Hepatocyte (in vitro differentiated cells): ENCODE measurements at regions not wholly inside any gene's neighbourhood (a gene's known extent, or its start where the extent isn't known, plus 50 kb on each side); places are given as distances from the start of the nearest gene placed in this dataset.

ENCODE experiments used
- EZH2 ChIP-seq: fragments of 200-600 bp; sonication (generic); IDR thresholded peaks from 2 replicates; pipeline ENCODE4 v1.6.1; 2016; ENCODE audit warnings: antibody characterized with exemption, mild to moderate bottlenecking, borderline replicate concordance
- EZH2phosphoT487 ChIP-seq: fragments of 200-600 bp; sonication (generic); IDR thresholded peaks from one replicate; pipeline ENCODE4 v1.6.1; 2018; ENCODE audit warnings: antibody characterized with exemption, mild to moderate bottlenecking, low read depth, moderate library complexity; ENCODE audit not compliant: unreplicated experiment, severe bottlenecking
- TF ChIP-seq, protein P1 (sequence below): fragments of 200-600 bp; sonication (generic); IDR thresholded peaks from 2 replicates; pipeline ENCODE4 v1.5.1; 2016; ENCODE audit warnings: antibody characterized with exemption, mild to moderate bottlenecking; ENCODE audit not compliant: poor library complexity

DNA sequence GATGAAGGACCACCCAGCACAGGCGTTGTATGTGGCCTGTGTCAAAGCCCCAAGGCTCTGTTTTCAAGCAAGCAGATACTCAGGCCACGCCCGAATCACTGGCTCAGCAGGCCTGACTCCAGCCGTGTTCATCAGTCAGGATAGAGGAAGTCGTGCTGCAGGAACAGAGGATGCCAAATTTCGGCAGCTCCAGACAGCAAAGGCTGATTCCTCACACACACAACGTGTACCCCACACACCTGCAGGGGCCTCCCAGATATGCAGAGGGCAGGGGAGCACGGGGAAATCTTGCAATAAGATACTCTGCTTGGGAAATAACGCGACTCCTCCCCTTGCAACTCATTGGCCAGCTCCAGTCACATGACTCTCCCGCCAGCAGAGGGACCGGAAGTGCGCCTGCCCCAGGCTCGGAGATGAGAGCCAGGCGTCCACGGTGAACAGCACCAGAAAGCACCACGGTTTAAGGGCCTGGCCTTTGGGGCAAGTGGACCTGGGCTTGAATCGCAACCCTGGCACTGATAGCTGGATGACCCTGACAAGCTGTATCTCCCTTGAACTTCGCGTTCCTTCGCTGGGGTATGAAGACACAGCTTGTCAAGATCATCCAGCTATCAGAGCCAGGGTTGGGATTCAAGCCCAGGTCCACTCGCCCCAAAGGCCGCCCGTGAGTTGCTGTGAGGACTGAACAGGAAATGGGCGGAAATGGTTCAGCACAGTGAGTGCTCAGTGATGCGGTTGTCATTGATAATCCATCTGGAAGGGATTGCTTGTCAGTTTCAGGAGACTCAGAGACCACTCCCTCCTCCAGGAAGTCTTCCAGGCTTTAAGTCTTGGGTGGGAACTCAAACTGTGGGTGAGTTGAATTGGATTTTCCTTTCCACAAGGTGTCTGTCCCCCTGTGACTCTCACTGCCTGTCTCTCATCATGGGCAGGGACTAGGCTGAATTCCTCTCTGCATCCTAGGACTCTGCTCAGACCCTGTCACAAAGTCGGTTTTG lies 88.5 kb downstream of the MYEOV start:
- TF ChIP-seq, protein P1, sequence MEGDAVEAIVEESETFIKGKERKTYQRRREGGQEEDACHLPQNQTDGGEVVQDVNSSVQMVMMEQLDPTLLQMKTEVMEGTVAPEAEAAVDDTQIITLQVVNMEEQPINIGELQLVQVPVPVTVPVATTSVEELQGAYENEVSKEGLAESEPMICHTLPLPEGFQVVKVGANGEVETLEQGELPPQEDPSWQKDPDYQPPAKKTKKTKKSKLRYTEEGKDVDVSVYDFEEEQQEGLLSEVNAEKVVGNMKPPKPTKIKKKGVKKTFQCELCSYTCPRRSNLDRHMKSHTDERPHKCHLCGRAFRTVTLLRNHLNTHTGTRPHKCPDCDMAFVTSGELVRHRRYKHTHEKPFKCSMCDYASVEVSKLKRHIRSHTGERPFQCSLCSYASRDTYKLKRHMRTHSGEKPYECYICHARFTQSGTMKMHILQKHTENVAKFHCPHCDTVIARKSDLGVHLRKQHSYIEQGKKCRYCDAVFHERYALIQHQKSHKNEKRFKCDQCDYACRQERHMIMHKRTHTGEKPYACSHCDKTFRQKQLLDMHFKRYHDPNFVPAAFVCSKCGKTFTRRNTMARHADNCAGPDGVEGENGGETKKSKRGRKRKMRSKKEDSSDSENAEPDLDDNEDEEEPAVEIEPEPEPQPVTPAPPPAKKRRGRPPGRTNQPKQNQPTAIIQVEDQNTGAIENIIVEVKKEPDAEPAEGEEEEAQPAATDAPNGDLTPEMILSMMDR = no peak
- TF ChIP-seq EZH2phosphoT487 (no peak), EZH2 (no peak)
